Cardiac muscle cell (in vitro differentiated cells and primary cell): ENCODE measurements at regions not wholly inside any gene's neighbourhood (a gene's known extent, or its start where the extent isn't known, plus 50 kb on each side); places are given as distances from the start of the nearest gene placed in this dataset.

Source experiments
- DNase-seq, 2 donors: peaks; one replicate each; pipeline versions ENCODE4 v3.0.0 to v3.0.0-alpha.2; 2010 to 2017; ENCODE audit warnings: low read depth in 1 of 2, low spot score in 1 of 2
- H3K27ac ChIP-seq: fragments of 200-600 bp; sonication (generic); 2 replicates; pipeline ENCODE4 v1.5.1; 2016
- H3K27me3 ChIP-seq: fragments of 200-600 bp; sonication (generic); 2 replicates; pipeline ENCODE4 v1.6.0; 2016; ENCODE audit warnings: control low read depth
- H3K36me3 ChIP-seq: fragments of 200-600 bp; sonication (generic); 2 replicates; pipeline ENCODE4 v1.5.1; 2016; ENCODE audit warnings: control low read depth
- H3K4me1 ChIP-seq: fragments of 200-600 bp; sonication (generic); 2 replicates; pipeline ENCODE4 v1.8.1; 2017; ENCODE audit warnings: low read depth, mild to moderate bottlenecking, mixed run types
- H3K4me3 ChIP-seq: fragments of 200-600 bp; sonication (generic); 2 replicates; pipeline ENCODE4 v1.5.1; 2016; ENCODE audit warnings: mild to moderate bottlenecking
- H3K9me3 ChIP-seq: fragments of 200-600 bp; sonication (generic); 2 replicates; pipeline ENCODE4 v1.5.1; 2017; ENCODE audit warnings: low read depth, mild to moderate bottlenecking, control low read depth
- CTCF ChIP-seq: IDR thresholded peaks from 2 replicates; pipeline ENCODE4 v1.5.1; 2012; ENCODE audit warnings: low read depth, mild to moderate bottlenecking, low read length

GRCh38 chr4:18278244-18278643, 256.7 kb upstream of the LCORL start:
- no peak for TF ChIP-seq CTCF

GRCh38 chr4:18262832-18263231, 241.3 kb upstream of the LCORL start:
- H3K9me3 ChIP-seq = no peaks in the 10 kb centered on the region
- no peak for DNase-seq
- H3K4me3 ChIP-seq = no peak overlapping the region
- H3K36me3 ChIP-seq = no peaks in the 10 kb centered on the region
- H3K4me1 ChIP-seq = no peaks in the 10 kb centered on the region
- TF ChIP-seq CTCF = no peak
- H3K27ac ChIP-seq = no peak overlapping the region
- no peaks in the 10 kb centered on the region for H3K27me3 ChIP-seq

More at GRCh38 chr4:18278244-18278643, 256.7 kb upstream of the LCORL start:
- H3K4me1 ChIP-seq = no peaks in the 10 kb centered on the region
- H3K27me3 ChIP-seq = no peaks in the 10 kb centered on the region
- H3K4me3 ChIP-seq = no peak overlapping the region
- H3K9me3 ChIP-seq = no peaks in the 10 kb centered on the region
- H3K36me3 ChIP-seq = no peaks in the 10 kb centered on the region
- H3K27ac ChIP-seq = no peak overlapping the region
- DNase-seq = no peak

DNA sequence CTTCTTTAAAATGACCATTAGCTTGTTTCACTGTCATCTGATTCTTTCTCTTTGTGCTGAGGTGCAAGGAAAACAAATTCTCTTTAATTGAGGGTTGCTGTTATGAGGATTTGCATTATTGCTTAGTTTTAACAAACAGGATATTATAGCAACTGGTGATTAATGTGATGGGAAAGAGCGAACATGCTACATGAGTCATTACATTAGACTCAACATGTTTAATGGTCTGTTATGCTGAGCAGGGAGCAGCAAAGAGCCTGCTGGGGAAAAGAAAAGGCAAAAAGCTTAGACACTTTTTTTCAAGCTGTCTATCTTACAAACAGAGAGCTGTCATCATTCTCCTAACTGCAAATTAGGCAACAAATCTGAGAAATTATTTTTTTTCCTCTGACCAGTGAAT, 230.5 kb upstream of the LCORL start:
- TF ChIP-seq CTCF = no peak
- Histone ChIP-seq H3K27me3 (no peaks in the 10 kb centered on the region), H3K36me3 (no peaks in the 10 kb centered on the region), H3K4me1 (no peaks in the 10 kb centered on the region), H3K27ac (no peak overlapping the region), H3K4me3 (no peak overlapping the region), H3K9me3 (no peaks in the 10 kb centered on the region)
- no peak for DNase-seq

DNA sequence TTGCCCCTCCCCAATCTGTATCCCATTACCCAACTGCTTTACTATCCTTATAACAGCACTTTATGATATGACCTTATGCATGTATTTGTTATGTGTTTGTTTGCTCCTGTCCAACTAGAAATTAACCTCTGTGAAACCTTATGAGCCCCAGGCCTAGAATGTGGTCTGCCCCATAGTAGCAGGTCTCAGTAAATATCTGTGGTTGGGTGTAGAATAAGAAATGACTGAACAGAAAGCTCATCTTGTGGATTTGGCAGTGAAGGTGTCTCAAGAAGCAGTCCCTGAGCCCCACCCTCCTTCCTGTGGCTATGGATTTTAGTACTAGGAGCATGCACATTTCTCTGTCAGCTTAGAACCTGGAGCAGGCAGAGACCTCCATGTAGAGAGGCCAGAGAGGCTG, 229.0 kb upstream of the LCORL start:
- DNase-seq = no peak
- H3K36me3 ChIP-seq = no peaks in the 10 kb centered on the region
- H3K9me3 ChIP-seq = no peaks in the 10 kb centered on the region
- TF ChIP-seq CTCF = no peak
- H3K27ac ChIP-seq = no peak overlapping the region
- H3K4me1 ChIP-seq = no peaks in the 10 kb centered on the region
- H3K27me3 ChIP-seq = no peaks in the 10 kb centered on the region
- no peak overlapping the region for H3K4me3 ChIP-seq

DNA sequence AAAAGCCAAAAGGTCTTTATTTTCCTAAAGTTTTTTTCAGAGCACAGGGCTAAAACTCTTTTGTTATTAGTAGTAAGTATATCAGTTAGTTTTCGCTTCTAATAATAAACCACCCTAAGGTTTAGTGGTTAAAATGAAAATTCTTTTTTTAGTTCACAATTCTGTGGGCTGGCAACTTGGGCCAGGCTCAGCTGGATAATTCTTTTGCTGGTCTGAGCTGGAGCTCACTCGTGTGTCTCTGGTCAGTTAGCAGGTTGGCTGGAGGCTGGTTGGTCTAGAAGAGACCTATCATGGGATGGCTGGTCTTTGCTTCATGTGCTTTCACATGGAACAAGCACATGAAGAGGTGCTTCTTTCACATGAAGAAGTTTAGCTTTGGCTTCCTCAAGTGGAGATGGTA, 227.1 kb upstream of the LCORL start:
- Histone ChIP-seq H3K27ac (no peak overlapping the region), H3K9me3 (no peaks in the 10 kb centered on the region), H3K4me3 (no peak overlapping the region), H3K27me3 (no peaks in the 10 kb centered on the region), H3K4me1 (no peaks in the 10 kb centered on the region), H3K36me3 (no peaks in the 10 kb centered on the region)
- no peak for DNase-seq
- TF ChIP-seq CTCF = no peak

- no peak overlapping the region for H3K27ac ChIP-seq
- H3K36me3 ChIP-seq = no peaks in the 10 kb centered on the region
- no peaks in the 10 kb centered on the region for H3K9me3 ChIP-seq
- no peak overlapping the region for H3K4me3 ChIP-seq
- no peaks in the 10 kb centered on the region for H3K27me3 ChIP-seq
- H3K4me1 ChIP-seq = no peaks in the 10 kb centered on the region
- no peak for DNase-seq
- no peak for TF ChIP-seq CTCF
Observed at GRCh38 chr4:18247189-18247588, 225.6 kb upstream of the LCORL start.
